HG02981 (cell line): ENCODE measurements at regions not wholly inside any gene's neighbourhood (a gene's known extent, or its start where the extent isn't known, plus 50 kb on each side); places are given as distances from the start of the nearest gene placed in this dataset.

Source experiments
- ATAC-seq: cut with Tn5 transposase; IDR thresholded peaks from one replicate; pipeline ENCODE4 v1.9.1; 2021; ENCODE audit warnings: mild to moderate bottlenecking, moderate library complexity; ENCODE audit not compliant: unreplicated experiment

DNA sequence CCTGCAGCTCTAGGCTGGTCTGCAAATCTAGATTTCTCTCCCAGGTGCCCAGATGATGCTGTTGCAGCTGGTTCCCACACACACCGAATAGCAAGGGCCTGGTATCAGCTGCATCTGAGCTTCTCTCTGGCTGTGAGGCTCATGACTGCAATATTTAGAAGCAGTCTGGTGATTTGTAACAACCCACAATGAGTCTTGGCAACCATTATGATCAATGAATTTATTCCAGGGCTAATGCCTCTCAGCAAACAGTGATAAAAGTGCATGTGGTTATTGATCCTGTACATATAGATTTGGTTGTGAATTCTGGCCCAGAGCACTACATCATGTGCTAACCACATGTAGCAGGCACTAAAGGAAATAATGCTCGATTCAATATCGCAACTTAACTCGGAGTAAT lies 114.3 kb downstream of the ASCL4 start:
- ATAC-seq: no peak

DNA sequence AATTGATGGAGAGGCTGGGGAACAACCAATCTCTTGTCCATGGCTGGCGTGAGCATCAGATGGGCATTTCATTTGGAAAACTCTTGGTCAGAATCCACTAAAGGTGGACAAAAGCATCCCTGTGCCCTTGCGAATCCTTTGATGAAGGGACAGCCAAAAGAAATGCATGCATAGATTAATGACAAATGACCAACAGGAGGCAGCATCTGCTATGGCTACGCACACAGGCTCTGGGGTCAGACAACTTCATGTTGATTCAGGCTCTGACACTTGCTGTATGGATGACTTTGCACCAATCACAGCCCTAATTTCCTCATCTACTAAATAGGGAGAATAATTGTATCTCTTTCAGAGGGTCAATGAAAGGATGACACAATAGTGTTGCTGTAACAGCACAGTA lies 117.5 kb downstream of the ASCL4 start:
- ATAC-seq: no peak

DNA sequence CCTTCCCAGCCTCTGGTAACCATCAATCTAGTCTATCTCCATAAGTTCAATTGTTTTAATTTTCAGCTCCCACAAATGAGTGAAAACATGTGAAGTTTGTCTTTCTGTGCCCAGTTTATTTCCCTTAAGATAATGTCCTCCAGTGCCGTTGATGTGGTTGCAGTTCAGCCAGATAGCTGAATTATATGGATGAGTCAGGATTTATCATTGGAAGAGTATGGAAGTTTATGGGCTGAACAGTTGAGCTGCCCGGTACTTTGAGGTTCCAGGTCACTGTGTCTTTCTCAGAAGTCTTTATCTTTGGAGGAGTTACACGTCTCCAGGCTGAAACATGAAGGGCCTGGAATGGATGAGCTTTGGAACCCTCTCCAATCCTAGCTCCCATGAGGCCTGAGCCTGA lies 120.1 kb downstream of the ASCL4 start:
- no peak for ATAC-seq

DNA sequence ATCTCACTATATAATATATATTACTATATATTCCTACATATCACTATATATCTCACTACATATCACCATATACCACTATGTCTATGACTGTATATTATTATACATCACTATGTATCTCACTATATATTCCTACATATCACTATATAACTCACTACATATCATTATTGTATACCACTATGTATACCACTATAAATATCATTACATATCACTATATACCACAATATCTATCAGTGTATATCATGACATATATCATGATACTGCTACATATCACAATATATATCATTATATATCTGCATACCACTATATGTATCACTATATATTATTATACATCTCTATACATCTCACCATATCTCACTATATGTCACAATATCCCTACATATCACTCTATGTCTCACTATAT lies 121.5 kb downstream of the ASCL4 start:
- no peak for ATAC-seq

DNA sequence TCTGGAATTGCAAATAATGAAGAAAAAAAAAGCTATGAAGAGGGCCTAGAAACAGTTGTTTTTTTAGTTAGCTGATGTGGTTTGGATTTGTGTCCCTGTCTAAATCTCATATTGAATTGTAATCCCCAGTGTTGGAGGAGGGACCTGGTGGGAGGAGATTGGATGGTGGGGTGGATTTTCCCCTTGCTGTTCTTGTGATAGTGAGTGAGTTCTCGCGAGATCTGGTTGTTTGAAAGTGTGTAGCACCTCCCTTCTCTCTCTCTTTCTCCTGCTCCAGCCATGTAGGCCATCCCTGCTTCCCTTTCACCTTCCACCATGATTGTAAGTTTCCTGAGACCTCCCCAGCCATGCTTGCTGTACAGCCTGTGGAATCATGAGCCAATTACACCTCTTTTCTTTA lies 126.1 kb downstream of the ASCL4 start:
- ATAC-seq: no peak

DNA sequence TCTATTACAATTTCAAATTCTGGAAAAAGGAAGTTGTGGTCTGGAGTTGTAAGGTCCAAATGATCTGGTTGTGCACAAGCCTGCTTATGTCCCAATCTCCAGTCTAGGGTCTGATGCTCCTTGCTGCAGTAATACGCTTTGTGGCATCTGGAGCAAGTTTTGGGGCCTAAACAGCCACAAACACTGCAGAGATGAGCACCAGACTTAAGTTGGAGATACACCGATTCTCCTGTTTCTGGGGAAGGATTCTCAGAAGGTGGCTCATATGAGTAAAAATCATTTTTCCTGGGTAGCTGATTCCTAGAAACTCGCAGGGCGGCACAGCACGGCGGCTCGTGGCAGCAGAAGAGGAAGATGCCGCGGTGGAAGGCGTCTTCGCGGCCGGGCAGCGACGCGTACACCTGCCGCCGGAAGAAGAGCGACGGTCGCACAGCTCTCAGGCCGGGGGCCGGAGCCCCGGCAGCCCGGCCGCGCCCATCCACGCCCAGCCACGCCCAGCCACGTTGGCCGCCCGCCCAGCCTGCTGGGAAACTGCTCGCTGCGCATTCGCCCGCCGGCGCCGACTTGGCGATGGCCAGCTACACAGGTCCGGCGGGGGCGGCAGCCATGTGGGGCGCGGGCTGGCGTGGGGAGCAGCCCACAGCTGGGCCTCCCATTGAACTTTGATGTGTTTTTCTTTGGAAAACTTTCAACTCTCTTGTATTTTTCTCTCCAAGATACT lies 129.0 kb downstream of the ASCL4 start:
- peak; percentile 90 for ATAC-seq

DNA sequence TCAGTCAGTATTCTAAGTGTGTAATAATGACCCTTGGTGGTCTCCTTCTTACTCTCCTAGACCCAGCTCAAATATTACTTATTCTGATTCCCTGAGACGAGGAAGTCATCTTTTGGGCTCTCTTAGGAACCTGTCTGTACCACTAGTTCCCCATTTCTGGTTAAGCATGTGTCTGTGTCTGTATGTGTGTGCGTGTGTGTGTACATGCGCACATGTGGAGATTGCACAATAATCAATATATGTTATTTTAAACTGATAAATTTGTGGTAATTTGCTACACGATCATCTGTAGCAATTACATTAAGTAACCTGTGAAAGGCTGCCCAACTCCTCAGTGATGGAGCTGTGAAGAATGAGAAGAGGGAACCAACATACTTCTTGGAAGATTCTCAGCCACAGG lies 132.2 kb downstream of the ASCL4 start:
- no peak for ATAC-seq

DNA sequence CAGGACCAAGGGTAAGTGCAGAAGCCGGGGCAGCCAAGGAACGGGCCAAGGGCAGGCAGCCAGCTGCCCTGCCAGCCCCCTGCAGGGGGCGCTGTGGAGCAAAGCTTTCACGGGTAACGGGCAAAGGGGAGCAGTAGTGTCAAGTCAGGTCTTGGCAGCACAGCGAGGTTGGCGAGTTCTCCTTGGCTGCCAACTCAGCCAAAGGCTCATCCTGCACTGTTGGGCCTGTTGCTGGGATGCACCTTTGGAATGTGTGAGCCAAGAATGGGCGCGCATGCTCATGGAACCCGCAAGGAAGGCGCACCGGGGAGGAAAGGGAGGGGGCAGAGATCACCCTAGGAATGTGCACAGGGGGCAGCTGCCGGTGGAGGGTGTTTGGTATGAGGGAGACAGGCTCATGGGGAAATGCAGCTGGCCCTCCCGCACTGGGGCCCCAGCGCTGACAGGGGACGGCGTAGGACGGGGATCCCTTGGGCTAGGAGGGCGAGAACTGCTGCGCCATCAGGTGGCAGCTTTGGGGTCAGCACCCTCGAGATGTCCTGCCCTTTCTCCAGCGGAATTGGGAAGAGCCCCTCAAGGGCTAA lies 138.0 kb downstream of the ASCL4 start:
- ATAC-seq: no peak

DNA sequence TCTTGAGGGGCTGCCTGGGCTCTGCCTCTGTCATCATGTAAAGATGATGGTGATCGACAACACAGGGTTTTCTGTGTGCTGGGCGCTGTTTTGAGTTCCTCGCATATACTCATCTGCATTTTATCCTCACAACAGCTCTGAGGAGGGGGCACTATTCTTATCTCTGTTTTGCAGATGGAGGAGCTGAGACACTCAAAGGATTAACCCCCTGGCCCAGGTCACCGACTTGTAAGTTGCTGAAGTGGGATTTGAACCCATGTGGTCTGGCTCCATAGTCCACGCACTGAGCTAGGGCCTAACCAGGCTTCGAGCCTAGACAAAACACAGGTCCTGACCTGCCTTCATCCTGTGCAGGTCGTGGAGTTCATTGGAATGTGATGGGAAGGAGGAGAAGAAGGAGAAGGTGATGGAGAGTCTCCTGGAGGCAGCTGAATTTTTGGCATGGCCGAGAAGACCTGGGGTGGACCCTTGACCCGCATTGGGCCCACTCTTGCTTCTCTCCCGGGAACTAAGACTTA lies 140.0 kb downstream of the ASCL4 start:
- ATAC-seq: no peak

DNA sequence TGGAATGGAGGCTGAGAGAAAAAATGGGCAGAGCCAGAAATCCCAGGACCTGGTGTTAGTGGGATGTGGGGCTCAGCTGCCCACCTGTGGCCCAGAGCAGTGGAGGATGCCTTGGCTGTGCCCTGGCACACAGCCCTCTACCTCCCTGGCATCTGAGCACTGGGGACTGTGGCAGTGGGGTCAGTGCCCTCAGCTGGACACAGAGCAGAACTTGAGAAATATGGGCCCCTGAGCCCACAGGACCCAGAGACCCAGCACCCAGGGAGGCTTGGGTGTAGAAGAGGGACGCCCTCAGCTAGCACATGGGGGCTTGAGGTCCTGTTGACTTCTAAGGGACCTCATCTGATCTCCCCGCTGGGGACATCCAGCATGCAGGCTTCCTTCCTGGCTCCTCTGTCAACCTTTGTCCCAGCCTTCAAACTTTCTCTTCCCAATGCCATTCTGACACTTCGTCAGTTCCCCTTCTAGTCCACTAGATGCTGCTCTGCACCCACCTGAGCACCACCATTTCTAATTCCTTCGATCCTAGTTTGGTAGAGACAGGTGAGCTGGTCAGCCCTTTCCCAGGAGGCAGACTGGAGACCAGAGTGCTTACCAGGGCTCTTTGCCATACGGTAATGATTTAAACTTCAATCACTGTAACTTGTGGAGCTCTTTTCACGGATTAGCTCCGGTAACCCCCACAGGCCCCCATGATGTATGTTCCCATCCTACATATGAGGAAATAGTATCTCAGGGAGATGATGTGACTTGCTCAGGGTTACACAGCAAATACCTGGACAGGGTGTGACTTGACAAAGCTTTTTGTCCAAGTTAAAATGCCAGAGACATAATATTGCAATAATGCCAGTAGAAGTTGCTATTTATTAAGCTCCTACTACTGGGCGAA lies 143.7 kb downstream of the ASCL4 start:
- no peak for ATAC-seq

DNA sequence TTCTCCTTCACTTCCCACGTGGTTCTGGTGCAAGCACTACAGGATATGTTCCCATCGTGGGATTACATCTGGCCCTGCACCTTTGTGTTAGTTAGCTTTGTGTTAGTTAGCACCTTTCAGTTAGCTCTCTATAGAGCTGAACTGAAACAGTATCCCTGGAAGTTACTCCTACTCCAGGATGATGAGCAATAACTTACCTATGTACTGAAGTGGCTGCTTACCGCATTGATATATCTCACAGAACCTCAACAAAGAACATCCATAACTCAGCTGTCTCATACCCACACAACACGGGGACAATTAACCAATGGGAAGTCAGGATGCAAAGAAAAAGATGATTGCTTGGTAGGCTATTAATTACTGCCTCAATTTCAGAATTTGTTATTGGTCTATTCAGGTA lies 146.6 kb downstream of the ASCL4 start:
- ATAC-seq: no peak

DNA sequence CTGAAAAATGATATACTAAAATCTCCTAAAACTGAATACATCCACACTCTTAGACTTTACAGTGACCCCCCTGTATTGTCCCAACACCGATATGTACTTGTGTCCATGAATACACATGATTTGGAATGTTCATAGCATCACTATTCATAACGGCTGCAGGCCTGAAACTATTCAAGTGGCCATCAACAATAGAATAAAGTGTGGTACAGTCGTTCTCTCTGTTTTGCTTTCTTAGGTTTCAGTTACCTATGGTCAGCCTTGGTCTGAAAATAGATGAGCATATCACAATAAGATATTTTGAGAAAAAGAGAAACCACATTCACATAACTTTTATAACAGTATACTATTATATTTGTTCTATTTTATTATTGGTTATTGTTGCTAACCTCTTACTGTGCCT lies 150.6 kb downstream of the ASCL4 start:
- ATAC-seq: no peak

DNA sequence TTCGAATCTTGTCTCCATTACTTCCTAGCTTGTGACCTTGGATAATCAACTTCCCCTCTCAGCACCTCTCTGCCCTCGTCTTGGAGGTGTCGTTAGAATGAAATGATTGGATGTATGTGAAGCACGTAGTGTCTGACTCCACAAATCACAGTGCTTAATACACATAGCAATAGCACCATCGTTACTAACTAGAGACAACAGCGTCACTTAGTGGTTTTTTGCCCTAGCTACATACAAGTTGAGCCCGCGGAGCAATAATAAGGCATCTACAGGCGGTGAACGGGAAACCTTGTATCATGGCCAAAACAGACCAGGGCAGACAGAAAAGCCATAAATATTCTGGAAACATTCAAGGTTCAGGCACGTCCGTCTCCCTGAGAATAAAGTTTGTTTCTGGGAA lies 154.9 kb downstream of the ASCL4 start:
- no peak for ATAC-seq

DNA sequence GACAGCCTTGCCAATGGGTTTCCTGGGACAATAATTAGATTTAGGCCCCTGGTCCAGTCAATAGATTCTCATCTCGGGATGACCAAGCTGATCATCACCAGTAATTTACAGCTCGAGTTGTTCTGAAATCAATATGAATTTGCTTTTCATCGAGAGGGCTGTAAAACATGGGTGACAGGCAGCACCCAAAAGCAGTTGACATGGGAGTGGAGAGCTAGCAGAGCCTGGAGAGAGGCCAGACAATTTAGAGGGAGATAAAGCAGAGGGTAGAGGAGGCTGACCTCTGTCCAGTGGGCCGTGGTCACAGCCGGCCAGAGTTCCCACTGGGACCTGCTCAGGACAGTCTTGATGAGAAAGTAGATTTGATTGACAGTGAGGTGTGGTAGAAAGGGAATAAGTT lies 157.3 kb downstream of the ASCL4 start:
- ATAC-seq: no peak

DNA sequence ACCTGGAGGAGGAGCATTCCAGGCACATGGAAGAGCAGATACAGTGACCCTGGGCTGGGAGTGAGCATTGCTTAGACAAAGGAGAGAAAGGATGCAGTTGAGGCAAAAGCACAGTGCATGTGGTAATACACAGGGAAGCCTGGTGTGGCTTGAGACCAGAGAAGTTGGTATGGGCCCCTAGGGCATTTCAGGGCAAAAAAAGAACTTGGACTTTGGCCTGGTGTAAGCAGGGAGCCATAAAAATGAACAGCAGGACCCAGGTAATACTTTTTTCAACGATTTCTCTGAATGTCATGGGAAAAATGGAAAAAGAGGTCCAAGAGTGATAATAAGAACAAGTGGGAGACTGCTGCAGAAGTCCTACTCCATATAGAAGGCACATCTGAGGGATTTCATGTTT lies 163.9 kb downstream of the ASCL4 start:
- ATAC-seq: no peak

DNA sequence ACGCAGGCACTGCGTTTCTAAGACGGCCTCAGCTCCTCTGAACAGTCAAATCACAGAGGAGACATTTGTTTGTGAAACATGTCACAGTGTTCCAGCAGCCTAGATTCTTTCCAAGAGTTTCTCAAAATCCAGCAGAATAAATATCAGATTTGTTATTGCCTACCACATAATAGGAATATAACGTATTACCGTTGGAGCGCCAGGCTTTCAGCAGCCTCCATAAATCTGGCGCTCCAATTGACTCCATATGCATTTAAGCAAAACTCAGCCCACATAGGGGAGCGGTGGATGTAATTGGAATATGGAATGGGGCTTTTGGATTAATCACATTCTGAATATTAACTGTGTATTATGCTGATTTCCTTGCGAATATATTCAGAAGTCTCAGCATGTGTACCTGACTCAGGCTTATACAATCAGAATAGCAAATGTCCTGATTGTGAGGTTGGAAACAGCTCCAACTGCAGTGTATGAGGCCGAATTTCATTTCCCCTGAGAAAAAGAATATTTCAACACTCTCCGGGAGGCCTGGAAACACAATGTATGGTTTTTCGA lies 174.0 kb downstream of the ASCL4 start:
- ATAC-seq: no peak

DNA sequence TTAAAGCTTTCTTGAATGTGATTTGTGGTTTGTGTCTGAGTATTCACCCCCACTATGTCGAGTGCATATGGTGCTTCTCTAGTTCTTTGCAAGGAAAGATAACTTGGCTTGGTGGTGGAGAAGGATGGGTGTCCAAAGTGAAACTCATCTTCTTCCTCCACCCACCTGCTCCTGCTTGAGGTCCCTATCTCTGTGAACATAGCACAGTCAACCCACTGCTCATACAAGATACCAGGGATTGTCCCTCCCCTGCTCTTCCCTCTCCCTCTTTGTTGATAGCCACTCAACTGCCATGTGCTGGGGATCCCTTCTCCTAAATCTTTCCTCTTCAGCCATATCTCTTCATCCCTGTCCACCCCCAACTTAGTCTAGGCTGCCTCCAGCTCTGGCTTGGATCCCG lies 176.5 kb downstream of the ASCL4 start:
- no peak for ATAC-seq

DNA sequence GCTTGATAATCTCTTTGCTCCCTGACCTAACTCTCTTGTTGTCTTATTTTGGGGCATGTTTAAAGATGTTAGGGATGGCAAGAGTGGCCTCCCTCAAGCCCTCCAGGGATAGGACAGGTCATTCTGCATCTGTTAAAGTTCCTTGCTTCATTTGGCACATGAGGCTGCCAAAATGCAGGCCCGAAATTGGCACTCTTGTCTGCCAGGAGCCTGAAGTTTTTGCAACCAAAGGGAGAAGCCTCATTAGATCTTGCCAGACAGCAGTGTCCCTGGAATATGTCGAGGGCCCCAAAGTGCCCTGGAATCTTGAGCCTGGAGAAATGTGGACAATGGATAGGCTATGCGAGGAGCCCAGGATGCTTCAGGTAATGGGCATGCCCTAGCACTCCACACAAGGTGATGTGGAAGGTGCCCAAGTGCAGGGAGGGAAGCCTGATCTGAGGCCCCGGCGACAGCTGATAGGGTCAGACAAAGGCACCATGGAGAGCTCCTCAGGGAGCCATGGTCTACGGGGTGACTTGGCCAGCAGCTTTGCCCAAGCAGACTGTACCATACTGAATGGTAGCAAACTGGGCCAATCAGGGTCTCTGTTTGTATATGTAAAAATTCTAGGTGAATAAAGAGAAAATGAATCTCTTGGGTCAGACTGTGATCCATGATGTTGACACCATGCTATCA lies 173.0 kb upstream of the WSCD2 start:
- ATAC-seq: no peak

DNA sequence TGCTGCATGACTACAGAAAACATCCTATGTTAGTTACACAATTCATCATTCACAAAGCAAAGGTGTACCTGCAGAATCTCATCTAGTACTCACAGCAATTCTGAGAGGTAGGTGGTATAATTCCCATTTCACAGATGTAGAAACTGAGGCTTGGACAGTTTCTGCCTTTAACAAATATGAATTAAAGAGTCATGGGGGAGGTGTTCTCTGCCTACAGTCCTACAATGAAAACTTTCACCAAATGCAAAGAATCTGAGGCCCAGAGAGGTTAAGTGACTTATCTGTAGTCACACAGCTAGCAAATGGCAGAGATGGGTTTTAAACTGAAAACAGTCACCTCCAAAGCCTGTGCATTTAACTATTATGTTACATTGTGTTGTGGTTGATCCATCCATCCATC lies 171.6 kb upstream of the WSCD2 start:
- ATAC-seq: no peak

DNA sequence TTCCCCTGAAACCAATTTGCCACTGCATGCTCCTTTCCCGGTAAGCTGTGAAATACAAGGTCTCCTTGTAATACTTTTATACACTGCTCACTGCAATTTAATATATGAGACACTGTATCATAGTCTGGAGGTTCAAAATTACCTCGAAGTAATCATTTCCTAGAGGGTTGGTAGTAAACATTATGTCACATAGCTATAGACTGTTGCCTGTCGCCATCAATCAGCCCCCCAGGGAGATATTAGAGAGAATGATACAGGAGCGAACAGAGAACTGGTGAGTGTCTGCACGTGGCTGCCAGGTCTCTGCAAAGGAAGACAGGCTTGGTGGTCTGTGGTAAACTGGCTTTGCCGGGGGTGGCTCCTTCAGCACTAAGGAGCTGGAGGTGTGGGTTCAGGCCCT lies 165.5 kb upstream of the WSCD2 start:
- no peak for ATAC-seq

DNA sequence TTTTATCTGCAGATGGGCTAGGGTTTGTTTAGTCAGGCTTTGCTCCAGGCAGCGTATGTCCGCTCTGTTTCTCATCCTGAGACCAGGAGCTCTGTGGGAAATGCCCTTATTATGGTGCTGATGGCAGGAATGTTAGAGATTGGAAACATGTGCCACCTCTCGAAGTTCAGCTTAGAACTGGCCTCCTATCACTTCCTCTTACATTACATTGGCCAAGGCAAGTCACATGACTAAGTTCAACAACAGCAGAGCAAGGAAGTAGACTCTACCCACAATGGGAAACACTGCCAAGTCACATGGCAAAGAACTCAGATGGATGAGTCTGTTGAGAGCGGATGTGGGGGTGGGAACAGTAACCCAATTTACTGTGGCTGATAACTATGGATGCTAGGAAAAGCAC lies 161.9 kb upstream of the WSCD2 start:
- ATAC-seq: no peak
